Stimulated activated CD4-positive, alpha-beta T cell treated with anti-CD3 and anti-CD28 coated beads, TNF-alpha, amount 100 ng/mL, for 1 hour (primary cell): ENCODE measurements at regions not wholly inside any gene's neighbourhood (a gene's known extent, or its start where the extent isn't known, plus 50 kb on each side); places are given as distances from the start of the nearest gene placed in this dataset.

ENCODE experiments used
- DNase-seq, 3 donors: peaks; one replicate each; pipeline ENCODE4 v3.0.0-alpha.2; 2020; ENCODE audit warnings: low read depth in 3 of 3, low spot score in 1 of 3

DNA sequence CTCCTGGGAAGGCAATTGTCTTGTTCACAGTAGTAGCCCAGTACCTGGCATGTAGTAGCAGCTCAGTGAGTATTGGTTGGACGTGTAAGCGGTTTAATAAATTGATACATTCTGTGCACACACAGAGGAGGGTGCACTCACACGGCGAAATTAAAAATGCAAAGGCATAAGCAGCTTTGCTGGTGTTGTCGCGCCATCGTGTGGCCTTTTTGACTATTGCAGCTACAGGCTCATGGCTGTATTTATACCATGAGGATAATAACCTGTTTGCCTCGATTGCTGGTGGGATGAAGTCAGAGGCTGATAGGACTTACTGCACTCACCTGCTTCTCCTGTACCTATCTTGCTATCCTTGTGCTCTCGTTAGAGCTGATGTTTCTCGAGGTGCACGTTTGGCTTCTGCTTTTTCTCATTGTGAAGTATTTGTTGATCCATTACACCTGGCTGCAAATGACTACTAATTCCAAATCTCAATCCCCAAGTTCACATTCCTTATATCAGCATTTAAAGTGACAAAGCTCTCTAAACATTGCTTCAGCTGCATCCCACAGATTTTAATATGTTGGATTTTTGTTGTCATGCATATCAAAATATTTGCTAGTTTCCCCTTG lies 61.5 kb downstream of the TBXT start:
- DNase-seq = peak in 1 of 3 donors; percentile 53

DNA sequence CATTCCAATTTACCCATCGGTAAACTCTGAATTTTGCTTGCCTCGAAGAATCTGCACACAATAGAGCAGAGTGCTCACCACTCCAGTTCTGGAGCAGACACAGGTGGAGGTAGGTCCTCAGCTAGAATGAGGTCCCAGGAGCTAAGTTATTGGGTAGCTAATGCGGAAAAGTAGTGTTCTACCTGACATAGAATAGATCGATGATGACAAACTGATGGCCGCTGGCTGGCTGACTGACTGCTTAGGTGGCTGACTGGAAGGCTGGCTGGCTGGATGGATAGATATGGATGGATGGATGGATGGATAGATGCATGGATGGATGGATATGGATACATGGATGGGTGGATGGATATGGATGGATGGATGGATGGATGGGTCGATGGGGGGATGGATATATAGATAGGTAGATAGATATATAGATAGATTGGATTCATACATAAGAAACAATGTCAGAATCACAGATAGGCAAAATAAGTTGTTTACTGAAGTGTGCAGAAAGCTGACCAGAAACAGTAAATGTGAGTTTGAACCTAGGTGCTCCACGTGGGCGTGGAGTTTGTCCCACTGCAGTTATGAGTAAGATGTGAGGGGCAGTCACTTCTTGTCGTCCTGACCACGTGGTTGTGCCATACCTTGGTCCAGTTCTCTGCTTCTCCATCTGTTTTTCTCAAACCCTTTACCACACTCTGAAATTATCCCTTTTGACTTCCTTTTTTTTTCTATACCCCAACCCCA lies 62.1 kb downstream of the TBXT start:
- no peak for DNase-seq

DNA sequence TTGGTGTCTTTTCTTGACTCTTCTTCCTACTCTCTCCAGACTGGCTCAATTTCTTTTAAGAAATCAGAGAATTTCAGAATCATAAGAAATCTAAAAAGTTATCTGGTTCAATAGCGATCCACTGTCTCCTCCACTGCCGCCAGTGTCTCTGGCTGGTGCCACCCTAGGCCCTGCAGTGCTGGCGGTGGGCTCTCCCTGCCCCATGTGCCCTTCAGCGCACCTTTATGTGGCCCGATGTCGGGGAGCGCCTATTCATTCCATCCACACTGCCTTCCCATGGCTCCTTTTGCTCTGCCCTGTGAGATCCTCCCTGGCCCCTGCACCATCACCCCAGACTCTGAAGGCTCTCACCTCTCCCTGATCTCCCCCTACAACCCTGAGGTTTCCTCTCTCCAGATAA lies 62.8 kb downstream of the TBXT start:
- DNase-seq = no peak

DNA sequence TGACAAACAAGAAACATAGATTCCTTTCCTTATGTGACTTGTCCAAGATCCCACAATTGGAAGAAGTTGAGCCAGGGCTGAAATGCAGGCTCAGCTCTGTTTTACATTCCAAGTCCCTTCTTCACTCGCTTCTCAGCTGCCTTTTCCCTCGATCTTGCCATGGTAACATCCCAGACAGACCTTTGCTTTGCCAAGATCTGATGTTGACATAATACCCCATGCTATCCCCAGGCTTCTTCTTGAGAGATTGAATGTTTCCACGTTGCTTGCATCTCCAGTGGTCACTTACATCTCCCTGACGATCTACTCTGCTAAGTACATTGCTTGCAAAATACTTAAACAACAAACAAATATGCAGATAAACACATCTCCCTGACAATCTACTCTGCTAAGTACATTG lies 63.5 kb downstream of the TBXT start:
- no peak for DNase-seq

DNA sequence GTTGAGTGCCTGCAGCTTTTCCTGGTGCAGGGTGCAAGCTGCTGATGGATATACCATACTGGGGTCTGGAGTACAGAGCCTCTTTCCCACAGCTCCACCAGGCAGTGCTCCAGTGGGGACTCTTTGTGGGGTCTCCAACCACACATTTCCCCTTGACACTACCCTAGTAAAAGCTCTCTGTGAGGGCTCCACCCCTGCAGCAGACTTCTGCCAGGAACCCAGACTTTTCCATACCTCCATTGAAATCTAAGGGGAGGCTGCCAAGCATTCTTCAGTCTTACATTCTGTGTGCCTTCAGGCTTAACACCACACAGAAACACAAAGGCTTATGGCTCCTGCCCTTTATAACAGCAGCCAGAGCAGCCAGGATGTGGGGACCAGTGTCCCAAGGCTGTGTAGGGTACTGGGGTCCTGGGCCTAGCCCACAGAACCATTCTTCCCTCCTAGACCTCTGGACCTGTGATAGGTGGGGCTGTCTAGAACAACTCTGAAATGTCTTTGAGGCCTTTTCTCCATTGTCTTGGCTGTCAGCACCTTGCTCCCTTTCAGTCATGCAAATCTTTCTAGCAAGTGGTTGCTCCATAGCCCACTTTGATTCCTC lies 65.7 kb downstream of the TBXT start:
- DNase-seq = no peak

DNA sequence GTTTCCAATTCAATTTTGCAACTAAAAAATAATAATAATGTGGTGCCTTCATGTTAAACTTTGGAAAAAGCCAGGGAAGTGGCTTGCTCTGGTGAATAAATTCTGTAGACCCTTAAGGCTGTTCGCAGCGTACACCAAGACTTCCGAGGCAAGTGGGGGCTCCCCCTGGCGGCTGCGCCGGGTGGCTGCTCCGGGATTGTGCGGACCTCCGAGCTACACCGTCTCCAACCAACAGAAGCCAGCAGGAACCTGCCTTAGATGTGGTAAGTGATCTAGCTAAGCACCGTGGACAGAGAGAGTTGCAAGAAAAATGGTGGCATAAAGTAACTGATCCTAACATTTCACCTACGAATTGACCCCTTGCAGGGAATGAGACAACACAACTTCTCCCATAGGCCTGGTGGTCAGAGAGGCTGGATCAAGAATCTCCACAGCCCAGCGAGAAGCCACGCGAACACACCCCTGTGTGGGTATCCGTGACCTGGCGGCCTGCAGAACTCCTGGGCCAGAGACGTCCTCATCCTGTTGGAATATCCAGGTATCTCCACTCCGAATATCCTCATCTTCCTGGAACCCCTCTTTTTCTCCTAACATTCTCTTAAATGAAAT lies 69.6 kb downstream of the TBXT start:
- DNase-seq = peak in 1 of 3 donors; percentile 54

DNA sequence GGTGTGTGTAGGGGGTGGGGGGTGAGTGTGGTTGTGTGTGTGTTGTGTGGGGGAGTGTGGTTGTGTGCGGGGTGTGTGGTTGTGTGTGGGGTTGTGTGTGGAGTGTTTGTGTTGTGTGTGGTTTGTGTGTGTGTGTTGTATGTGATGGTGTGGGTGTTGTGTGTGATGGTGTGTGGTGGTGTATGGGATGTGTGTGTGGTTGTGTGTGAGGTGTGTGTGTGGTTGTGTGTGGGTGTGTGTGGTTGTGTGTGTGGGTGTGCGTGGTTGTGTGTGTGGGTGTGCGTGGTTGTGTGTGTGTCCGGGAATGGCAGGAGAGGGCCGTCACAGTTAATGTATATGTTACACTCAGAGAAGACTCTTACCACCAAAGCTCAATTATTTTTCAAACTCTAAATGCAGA lies 79.8 kb downstream of the TBXT start:
- no peak for DNase-seq

DNA sequence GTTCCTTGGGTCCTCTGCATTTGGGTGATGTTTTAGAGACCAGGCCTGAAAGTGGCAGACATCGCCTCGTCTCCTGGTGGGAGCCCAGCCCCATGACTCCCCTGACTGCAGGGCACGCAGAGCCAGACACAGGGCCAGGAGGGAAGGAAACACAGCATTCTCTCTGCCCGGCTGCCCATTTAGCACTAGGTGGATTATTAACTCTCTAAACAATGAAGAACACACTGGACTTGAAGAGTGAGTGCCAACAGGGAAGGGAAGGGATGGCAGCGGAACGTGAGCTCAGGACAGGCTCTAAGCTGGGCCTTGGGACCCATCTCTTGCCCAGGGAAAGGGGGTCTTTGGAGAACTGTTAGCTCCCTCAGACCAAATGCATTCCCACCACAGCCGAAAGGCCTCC lies 80.4 kb downstream of the TBXT start:
- no peak for DNase-seq

DNA sequence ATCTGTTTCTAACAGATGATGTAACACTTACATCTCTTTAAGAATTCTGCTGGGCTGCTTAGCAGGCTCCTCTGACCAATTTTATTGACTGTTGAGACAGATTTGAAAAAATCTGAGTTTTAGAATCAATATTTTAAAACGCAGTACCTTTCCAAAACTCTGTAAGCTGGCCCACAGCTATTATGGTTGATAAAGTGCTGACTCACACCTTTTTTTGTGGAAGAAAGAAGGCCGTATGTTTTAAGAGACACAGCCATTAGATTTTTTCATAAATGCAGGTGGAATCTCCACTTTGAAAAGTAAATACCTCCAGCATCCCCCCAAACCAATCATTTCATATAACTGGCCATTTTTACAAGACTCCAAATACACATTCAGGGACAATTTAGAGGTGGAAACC lies 82.2 kb downstream of the TBXT start:
- no peak for DNase-seq

DNA sequence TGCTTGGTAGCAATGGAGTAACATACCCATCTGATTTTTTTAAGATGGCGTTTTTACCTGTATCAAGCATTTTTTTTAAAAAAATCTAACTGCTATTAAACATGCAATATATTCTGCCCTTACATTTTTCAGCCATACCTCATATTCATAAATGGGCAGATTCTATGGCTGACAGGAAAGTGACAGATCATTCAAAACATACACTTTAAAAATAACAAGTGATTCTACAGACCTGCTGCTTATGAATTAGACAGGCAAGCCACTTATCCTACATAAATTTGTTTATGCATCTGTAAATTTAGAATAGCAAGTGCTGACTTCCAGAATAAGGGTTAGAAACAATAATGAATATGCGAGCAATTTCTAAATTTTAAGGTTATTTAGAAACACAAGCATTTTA lies 82.7 kb downstream of the TBXT start:
- no peak for DNase-seq

DNA sequence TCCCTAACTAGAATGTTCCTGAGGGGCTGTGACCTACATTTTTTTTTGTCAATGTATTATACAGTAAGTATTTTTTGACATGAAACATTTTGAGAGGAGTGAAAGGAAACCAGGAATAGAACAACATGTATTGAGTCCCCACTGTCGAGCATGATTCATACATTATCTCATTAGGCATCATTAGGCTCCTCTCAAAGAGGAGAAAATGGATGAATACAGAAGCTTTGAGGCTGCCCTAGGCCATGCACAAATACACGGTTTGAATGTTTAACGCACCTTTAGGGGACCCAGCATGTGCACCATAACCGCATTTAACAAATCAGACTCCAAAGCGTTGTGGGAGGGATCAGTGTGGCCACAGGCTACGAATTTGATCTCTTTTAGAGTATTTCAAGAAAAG lies 87.8 kb downstream of the TBXT start:
- no peak for DNase-seq

DNA sequence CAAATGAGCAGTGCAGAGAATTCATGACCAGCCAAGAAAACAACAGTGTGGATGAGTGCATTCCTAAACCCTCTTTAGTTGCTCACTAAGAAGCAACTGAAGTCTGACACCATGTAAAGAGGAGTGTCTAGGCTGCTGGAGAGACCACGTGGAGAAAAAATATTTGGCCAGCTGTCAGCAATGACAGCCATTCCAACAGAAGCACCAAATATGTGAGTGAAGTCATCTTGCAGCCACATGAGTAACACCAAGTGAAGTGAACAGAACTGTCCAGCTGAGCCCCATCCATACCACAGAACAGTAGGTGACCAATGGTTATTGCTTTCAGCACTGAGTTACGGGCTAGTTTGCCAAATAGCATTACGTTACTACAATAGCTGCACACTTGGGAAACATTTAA lies 89.4 kb downstream of the TBXT start:
- no peak for DNase-seq

DNA sequence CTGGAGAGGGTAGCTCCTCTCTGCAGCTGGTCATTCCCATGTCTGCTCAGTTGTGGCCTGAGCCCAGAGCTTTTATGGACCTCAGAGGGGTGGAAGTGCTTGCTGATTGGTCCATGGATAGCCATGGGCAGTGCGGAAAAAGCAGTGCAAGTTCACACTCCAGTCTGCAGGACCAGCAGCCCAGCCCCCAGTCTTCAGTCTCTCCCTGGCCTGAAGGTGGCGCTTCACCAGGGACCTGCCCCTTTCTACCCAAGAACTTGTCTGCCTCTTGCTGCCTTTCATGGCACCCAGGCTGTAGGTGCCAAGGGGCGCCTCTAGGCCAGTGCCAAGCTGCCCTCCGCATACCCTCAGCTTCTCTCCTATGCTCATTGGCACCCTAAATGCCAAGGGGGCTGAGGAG lies 91.0 kb downstream of the TBXT start:
- no peak for DNase-seq

DNA sequence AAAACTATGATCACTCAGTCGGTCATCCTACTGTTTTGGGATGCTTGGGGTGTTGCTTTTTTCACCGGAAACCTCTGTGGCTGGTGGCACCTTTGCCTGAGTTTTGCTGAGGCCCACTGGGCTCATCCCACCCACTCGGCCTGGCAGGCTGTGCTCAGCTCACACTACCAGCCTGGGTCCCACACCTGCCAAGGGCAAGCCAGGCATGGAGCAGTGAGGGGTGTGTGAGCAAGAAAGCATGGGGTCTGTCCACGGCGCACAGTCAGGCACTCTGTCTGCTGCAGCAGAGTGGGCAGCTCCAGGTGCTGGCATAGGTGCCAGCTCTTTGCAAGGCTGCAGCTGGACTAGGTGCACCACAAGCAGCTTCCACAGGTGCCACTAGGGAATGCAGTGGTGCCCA lies 91.7 kb downstream of the TBXT start:
- DNase-seq = no peak

DNA sequence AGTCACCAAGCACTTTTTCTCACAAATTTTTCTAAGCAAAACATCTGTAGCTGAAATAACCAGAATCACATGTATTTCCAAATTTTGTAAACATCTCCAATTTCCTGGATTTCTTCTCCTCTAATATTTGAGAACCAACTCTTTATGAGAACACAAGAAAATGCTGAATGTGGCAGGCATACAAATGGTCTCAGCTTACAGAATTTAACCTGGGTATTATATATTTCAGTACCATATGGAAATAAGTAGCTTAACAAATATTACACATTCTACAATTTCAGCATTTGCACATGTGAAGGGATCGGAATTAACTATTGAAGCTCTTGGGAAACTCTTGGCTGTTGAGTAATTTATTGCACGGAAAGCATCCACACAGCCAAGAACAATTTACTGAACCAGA lies 92.5 kb downstream of the TBXT start:
- DNase-seq = no peak

DNA sequence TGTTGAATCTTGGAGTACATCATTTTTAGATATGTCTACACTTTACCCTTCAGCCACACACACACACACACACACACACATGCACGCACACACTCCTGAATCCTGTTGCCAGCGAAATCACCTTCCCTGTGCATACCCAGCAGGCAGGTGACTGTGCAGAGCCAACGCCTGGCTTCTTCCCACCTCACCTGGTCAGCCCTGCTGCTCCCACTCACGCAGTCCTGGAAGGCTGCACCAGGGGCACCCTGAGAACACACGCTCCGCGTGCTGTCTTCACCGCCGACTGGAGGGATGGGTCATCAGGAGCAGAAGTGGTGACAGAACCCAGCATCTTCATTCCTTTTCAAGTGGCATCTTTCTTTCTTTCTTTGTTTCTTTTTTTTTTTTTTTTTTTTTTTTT lies 94.6 kb downstream of the TBXT start:
- DNase-seq = no peak

DNA sequence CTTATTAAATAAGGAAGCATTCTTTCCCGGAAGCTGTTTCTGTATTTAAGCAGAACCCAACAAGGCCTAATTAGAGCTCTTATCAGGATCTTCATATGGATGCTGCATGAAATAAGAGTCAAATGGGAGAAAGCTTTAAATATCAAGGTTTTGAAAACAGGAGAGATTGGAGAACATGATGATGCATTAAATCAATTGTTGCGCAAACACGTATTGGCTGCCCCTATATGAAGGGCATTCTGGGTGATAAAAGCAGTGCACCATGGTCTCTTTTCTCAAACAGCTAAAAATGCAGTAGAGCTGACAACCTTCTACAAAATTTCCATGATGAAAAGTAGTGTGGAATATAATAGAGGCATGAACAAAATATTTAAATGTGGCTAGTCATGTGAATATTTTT lies 98.9 kb downstream of the TBXT start:
- no peak for DNase-seq

DNA sequence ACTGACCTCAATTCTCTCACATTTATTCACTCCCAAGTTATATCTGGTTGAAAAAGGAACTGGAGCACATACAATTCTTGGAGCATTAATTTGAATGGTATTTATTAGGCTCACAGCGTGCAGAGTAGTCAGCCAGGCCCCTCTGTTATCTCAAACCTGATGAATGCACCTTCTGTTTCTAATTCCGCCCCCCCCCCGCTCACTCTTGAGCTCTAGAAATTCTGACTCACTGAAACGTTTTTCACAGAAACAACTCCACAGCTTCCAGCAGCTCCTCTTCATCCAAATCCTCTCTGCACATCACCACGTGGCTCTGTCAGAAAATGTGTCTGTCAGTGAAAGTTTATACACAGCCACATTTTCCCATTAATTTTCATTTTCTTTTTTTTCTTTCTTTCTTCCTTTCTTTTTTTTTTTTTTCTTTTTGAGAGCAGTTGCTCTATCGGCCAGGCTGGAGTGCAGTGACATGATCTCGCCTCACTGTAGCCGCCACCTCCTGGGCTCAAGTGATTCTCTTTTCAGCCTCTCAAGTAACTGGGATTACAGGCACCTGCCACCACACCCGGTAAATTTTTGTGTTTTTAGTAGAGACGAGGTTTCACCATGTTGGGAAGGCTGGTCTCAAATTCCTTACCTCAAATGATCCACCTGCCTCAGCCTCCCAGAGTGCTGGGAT lies 109.4 kb downstream of the TBXT start:
- DNase-seq = no peak

DNA sequence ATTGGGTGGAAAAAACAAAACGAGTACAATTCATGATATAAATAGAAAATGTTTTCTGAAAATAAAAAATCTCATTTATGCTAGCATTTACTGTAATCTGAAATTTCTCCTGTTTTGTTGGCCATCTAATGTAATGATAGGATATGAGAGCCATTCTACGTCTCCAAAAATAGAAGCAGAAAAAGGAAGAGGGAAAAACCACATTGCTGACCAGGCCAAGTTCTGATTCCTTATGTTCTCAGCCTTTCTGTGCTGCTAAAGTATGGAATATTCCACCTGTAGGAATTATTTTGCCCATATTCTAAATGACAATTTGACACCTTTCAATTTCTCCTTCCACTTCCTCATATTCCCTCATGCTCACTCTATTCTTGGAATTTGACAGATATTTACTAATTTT lies 110.2 kb downstream of the TBXT start:
- DNase-seq = no peak

DNA sequence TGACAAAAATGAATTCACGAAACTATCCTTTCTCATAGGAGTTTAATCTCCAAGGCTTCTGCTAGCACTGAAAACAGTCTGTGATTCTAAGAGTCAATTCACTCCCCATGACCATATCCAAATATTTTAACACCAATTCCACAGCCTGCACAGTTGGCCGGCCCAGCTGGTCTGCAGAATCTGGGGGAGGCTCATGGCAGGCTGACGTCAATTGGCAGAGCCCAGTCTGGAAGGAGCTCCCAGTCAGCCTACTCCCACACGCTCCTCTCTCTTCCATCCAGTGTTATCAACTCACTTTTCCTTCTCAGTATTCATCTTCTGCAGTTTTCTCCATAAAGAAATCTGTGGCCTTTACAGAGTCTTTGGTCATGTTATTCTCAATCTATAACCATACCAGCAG lies 111.0 kb downstream of the TBXT start:
- DNase-seq = no peak

DNA sequence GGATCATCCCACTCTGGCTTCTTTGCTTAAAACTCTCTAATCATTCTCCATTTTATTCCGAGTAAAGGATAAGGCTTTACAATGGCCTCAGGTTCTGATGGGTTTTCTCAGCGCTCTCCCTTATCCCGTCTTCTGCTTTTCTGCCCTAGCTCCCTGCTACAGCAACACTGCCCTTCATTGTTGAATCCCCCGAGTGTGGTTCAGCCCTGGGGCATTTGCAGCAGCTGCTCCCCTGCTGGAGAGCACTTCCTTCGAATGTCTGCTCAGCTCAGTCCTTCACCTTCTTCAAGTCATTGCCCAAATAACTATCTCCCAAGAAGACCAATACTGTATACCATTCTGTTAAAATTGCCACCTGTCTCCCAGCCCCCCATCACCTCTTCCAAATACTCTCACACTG lies 111.8 kb downstream of the TBXT start:
- DNase-seq = no peak

DNA sequence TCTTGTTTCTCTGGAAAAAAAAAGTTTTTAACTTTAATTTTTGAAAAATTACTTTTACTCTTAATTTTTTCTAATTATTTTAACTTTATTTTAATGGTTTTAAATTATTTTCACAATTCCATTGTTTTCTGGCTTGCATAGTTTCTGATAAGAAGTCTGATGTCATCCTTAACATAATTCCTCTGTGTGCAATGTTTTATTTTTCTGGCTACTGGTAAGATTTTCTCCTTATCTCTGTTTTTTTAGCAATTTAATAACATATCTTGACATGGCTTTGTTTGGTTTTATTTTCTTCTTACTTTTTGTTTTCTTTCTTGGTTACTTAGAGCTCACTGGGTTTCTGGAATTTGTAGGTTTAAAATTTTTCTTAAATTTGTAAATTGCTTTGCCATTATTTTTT lies 114.8 kb downstream of the TBXT start:
- no peak for DNase-seq
